Hepatic stellate cell (primary cell): ENCODE measurements at regions not wholly inside any gene's neighbourhood (a gene's known extent, or its start where the extent isn't known, plus 50 kb on each side); places are given as distances from the start of the nearest gene placed in this dataset.

Experiments
- DNase-seq: peaks from one replicate; pipeline ENCODE4 v3.0.0; 2011; ENCODE audit warnings: low spot score

GRCh38 chr15:31887246-31887645 is 143.1 kb upstream of the CHRNA7 start:
- DNase-seq, result no peak

- DNase-seq, result no peak
Measured at GRCh38 chr15:31892513-31892912, 137.8 kb upstream of the CHRNA7 start.

- DNase-seq, result no peak
Measured at GRCh38 chr15:31893780-31894179, 136.5 kb upstream of the CHRNA7 start.

- DNase-seq, result no peak
Measured at GRCh38 chr15:31897746-31898145, 132.6 kb upstream of the CHRNA7 start.

GRCh38 chr15:31901501-31901900 is 128.8 kb upstream of the CHRNA7 start:
- DNase-seq, result no peak

GRCh38 chr15:31905054-31905453 is 125.3 kb upstream of the CHRNA7 start:
- DNase-seq, result no peak

- DNase-seq, result no peak
Measured at GRCh38 chr15:31925541-31925940, 104.8 kb upstream of the CHRNA7 start.

- DNase-seq, result no peak
Measured at GRCh38 chr15:31930967-31931366, 99.3 kb upstream of the CHRNA7 start.

GRCh38 chr15:31932576-31932975 is 97.7 kb upstream of the CHRNA7 start:
- no peak for DNase-seq

GRCh38 chr15:31934821-31935220 is 95.5 kb upstream of the CHRNA7 start:
- no peak for DNase-seq

- DNase-seq, result no peak
Measured at GRCh38 chr15:31953478-31953877, 76.8 kb upstream of the CHRNA7 start.

- DNase-seq, result no peak
Measured at GRCh38 chr15:31954374-31955172, 75.7 kb upstream of the CHRNA7 start.

- DNase-seq, result no peak
Measured at GRCh38 chr15:31955734-31956133, 74.6 kb upstream of the CHRNA7 start.

- DNase-seq, result no peak
Measured at GRCh38 chr15:31957581-31957980, 72.7 kb upstream of the CHRNA7 start.

GRCh38 chr15:31964586-31965307 is 65.6 kb upstream of the CHRNA7 start:
- DNase-seq, result no peak

GRCh38 chr15:31970007-31970406 is 60.3 kb upstream of the CHRNA7 start:
- DNase-seq, result no peak

- DNase-seq, result no peak
Measured at GRCh38 chr15:31973197-31973596, 57.1 kb upstream of the CHRNA7 start.

GRCh38 chr15:31974154-31974794 is 56.0 kb upstream of the CHRNA7 start:
- no peak for DNase-seq

GRCh38 chr15:31974855-31975829 is 55.2 kb upstream of the CHRNA7 start:
- DNase-seq, result peak; percentile 11

- DNase-seq, result no peak
Measured at GRCh38 chr15:31975830-31976229, 54.5 kb upstream of the CHRNA7 start.

GRCh38 chr15:31977138-31977537 is 53.2 kb upstream of the CHRNA7 start:
- DNase-seq, result no peak
